Upper lobe of right lung (tissue), 1 donor: ENCODE measurements at regions not wholly inside any gene's neighbourhood (a gene's known extent, or its start where the extent isn't known, plus 50 kb on each side); places are given as distances from the start of the nearest gene placed in this dataset.

Experiments used
- ATAC-seq: fragments of 200-7000 bp; cut with Tn5 transposase; one replicate; pipeline ENCODE4 v1.9.1; 2020; ENCODE audit warnings: mild to moderate bottlenecking, moderate library complexity
- DNase-seq: peaks from one replicate; pipeline ENCODE4 v3.0.0-alpha.2; 2020
- H3K27ac ChIP-seq: fragments of 200-600 bp; one replicate; pipeline ENCODE4 v1.8.0; 2022
- H3K27me3 ChIP-seq: fragments of 200-600 bp; one replicate; pipeline ENCODE4 v1.8.0; 2022; ENCODE audit warnings: mild to moderate bottlenecking
- H3K36me3 ChIP-seq: fragments of 200-600 bp; one replicate; pipeline ENCODE4 v1.8.0; 2022
- H3K4me1 ChIP-seq: fragments of 200-600 bp; one replicate; pipeline ENCODE4 v1.8.0; 2022
- H3K4me3 ChIP-seq: fragments of 200-600 bp; one replicate; pipeline ENCODE4 v1.8.0; 2022; ENCODE audit warnings: mild to moderate bottlenecking
- H3K9me3 ChIP-seq: fragments of 200-600 bp; one replicate; pipeline ENCODE4 v1.8.0; 2022
- intact Hi-C: fragments of 100-400 bp; cut with DNase I; formaldehyde crosslinking; loops from one replicate; pipeline ENCODE4 v1.11.0; 2022
- TF ChIP-seq, protein P1 (sequence below): fragments of 200-600 bp; IDR thresholded peaks from one replicate; pipeline ENCODE4 v1.8.0; 2022; ENCODE audit warnings: antibody characterized with exemption
- donor health status: DM: no; HTN: yes; CAD: no; lungs with severe emphysema.

DNA sequence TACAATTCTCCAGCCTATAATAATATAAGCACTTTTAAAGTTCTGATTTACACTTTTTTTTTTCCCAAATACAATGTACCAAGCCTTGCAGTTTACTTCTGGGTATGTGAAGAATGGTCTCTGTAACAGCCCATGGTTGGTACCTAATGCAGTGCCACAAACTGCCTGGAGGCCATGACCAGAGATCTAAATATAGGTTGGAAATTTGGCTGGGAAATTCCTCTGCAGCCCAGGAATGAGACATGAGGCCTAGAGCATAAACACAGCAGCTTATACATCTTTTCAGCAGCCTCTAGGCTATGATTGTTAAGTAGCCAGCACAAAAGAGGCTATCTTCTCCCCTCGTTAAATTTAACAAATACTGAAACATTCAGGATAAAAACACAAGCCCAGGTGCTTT is 432.0 kb upstream of the FAM98A start:
- TF ChIP-seq, protein P1, sequence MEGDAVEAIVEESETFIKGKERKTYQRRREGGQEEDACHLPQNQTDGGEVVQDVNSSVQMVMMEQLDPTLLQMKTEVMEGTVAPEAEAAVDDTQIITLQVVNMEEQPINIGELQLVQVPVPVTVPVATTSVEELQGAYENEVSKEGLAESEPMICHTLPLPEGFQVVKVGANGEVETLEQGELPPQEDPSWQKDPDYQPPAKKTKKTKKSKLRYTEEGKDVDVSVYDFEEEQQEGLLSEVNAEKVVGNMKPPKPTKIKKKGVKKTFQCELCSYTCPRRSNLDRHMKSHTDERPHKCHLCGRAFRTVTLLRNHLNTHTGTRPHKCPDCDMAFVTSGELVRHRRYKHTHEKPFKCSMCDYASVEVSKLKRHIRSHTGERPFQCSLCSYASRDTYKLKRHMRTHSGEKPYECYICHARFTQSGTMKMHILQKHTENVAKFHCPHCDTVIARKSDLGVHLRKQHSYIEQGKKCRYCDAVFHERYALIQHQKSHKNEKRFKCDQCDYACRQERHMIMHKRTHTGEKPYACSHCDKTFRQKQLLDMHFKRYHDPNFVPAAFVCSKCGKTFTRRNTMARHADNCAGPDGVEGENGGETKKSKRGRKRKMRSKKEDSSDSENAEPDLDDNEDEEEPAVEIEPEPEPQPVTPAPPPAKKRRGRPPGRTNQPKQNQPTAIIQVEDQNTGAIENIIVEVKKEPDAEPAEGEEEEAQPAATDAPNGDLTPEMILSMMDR = no peak
- H3K27ac ChIP-seq = no peak overlapping the region
- H3K9me3 ChIP-seq = no peaks in the 10 kb centered on the region

DNA sequence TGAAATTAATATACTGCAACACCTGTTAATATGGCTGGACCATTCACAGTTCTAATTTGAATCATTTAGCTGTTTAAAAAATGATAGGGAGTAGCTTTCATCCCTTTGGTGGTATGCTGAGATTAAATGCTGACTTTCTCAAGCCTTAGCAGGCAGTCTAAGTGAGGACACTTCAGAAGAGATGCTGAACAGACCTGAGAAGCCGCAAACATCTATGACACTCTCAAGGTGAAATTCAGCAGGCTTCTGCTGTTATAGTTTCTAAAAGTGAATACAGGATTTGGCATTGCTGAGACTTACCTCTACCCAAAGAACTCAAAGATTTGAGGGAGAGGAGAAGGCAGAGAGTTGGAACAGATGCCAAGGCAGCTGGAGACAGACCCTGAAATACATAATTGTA is 431.2 kb upstream of the FAM98A start:
- intact Hi-C loops = no loop called here
- DNase-seq = no peak
- ATAC-seq = no peak
- Histone ChIP-seq H3K4me3 (no peak overlapping the region), H3K36me3 (no peaks in the 10 kb centered on the region), H3K27me3 (no peaks in the 10 kb centered on the region), H3K27ac (no peak overlapping the region), H3K4me1 (no peaks in the 10 kb centered on the region), H3K9me3 (no peaks in the 10 kb centered on the region)
- TF ChIP-seq, protein P1 = no peak

More for the DNA sequence above, 432.0 kb upstream of the FAM98A start:
- DNase-seq (no peak), ATAC-seq (no peak)
- Histone ChIP-seq H3K27me3 (no peaks in the 10 kb centered on the region), H3K4me3 (no peak overlapping the region), H3K4me1 (no peaks in the 10 kb centered on the region), H3K36me3 (no peaks in the 10 kb centered on the region)
- intact Hi-C loops = no loop called here

DNA sequence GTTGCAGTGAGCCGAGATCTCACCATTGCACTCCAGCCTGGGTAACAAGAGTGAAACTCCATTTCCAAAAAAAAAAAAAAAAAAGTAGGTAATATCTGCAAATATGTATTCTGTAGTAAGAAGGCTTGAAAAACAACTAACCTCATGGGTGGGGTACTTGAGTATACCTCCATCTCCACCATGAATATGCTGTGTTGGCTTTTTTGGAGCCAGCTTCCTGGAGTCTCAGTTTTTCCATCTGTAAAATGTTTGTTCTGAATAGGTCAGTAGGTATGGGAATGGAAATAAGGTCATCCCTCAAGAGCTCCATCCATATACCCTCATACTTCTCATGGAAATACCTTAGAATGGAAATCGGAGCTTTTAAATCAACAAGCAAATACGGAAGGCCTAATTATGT is 430.0 kb upstream of the FAM98A start:
- H3K4me3 ChIP-seq = no peak overlapping the region
- H3K36me3 ChIP-seq = no peaks in the 10 kb centered on the region
- H3K27me3 ChIP-seq = no peaks in the 10 kb centered on the region
- no peaks in the 10 kb centered on the region for H3K4me1 ChIP-seq
- no peak for DNase-seq
- H3K27ac ChIP-seq = no peak overlapping the region
- ATAC-seq = no peak
- H3K9me3 ChIP-seq = no peaks in the 10 kb centered on the region
- TF ChIP-seq, protein P1 = no peak
- intact Hi-C loops = no loop called here

DNA sequence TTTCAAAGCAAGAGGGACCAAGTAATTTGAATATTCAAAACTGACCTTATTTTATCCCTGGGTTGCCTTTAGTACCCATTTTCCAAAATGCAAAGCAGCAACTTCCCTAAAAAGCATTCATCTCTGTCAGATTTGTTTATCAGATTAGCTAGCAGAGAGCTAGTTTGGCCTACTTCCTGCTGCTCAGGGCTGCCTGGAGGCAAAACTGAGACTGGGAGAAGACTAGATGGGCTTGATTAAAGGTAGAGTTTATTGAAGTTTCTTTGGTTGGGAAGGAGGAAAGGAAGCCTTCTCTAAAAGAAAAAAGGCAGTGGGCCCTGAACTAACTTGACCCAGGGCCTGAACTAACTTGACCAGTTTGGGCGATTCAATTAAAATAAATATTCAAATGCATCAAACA is 426.1 kb upstream of the FAM98A start:
- TF ChIP-seq, protein P1 = no peak
- intact Hi-C loops = no loop called here
- ATAC-seq (no peak), DNase-seq (no peak)
- Histone ChIP-seq H3K36me3 (no peaks in the 10 kb centered on the region), H3K27me3 (no peaks in the 10 kb centered on the region), H3K9me3 (no peaks in the 10 kb centered on the region), H3K27ac (no peak overlapping the region), H3K4me1 (no peaks in the 10 kb centered on the region), H3K4me3 (no peak overlapping the region)

DNA sequence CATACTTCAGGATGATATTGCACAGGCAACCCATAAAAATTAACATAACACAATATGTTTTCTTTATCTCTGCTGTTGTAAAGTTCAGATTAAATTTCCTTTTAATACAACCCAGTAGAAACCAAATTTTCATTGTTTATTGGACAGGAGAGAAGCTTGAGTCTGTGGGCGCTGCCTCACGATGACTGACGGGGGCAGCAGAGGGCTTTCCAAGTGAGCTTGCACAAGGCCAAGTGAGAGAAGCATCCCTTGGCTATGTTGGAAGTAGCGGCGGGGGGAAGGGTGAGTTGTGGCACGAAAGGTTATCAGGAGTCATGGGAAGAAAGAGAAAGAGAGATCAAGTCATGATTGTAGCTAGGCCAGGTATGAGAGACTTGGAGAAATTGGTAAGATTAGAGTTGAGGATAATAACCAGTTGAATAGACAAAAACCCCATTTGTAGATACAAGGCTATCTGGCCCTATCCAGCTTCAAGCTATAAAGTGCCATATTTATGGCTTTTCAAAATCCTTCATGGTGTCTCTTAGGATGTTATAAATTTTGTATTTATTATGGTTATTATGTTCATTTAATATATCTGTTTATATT is 413.7 kb upstream of the FAM98A start:
- Histone ChIP-seq H3K9me3 (peaks cover 3% of the 10 kb centered on the region), H3K36me3 (no peaks in the 10 kb centered on the region), H3K27ac (no peak overlapping the region), H3K4me1 (no peaks in the 10 kb centered on the region), H3K27me3 (no peaks in the 10 kb centered on the region), H3K4me3 (no peak overlapping the region)
- ATAC-seq (peak; percentile 84), DNase-seq (peak; percentile 67)
- TF ChIP-seq, protein P1 = peak; percentile 73
- intact Hi-C loops = no loop called here

DNA sequence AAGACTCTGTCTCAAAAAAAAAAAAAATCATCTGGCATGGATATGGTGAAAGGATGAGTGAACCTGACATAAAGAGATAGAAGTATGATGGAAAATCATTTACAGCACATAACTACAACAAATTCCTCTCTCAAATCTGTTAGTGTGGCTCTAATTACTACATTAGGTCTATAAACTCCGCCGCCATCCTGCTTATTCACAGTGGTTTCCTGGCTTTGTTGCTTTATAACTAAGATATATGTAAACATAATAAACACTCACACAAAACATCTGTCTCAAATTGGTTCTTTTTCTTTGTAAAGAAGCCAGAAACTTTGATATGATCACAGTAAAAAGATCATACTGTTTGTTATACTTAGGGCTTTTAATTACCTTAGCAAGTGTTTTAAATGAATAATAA is 412.6 kb upstream of the FAM98A start:
- ATAC-seq (no peak), DNase-seq (no peak)
- Histone ChIP-seq H3K9me3 (peaks cover 3% of the 10 kb centered on the region), H3K27ac (no peak overlapping the region), H3K4me1 (no peaks in the 10 kb centered on the region), H3K27me3 (no peaks in the 10 kb centered on the region), H3K36me3 (no peaks in the 10 kb centered on the region), H3K4me3 (no peak overlapping the region)
- TF ChIP-seq, protein P1 = no peak
- intact Hi-C loops = no loop called here
